LHCN-M2 (cell line): ENCODE measurements at regions not wholly inside any gene's neighbourhood (a gene's known extent, or its start where the extent isn't known, plus 50 kb on each side); places are given as distances from the start of the nearest gene placed in this dataset.
"Not testable (repeated sequence)": the region's sequence is repeated elsewhere in the genome, so short reads cannot be mapped to it uniquely, and the experiment has no call there.

ENCODE experiments used
- DNase-seq: peaks from one replicate; pipeline ENCODE4 v3.0.0-alpha.2; 2012; ENCODE audit warnings: low read depth

GRCh38 chr1:187947359-187947758 is 1118.6 kb downstream of the PLA2G4A start:
- DNase-seq, result no peak

GRCh38 chr1:187948170-187948794 is 1119.5 kb downstream of the PLA2G4A start:
- DNase-seq, result no peak

- DNase-seq, result no peak
Measured at GRCh38 chr1:187949567-187949966, 1120.8 kb downstream of the PLA2G4A start.

GRCh38 chr1:187951817-187952216 is 1123.1 kb downstream of the PLA2G4A start:
- DNase-seq, result no peak

GRCh38 chr1:187952446-187952845 is 1123.7 kb downstream of the PLA2G4A start:
- DNase-seq, result no peak

GRCh38 chr1:187956975-187957374 is 1128.2 kb downstream of the PLA2G4A start:
- no peak for DNase-seq

GRCh38 chr1:187958207-187958606 is 1129.5 kb downstream of the PLA2G4A start:
- DNase-seq, result no peak

GRCh38 chr1:187959062-187959461 is 1130.3 kb downstream of the PLA2G4A start:
- no peak for DNase-seq

GRCh38 chr1:187960125-187960638 is 1131.4 kb downstream of the PLA2G4A start:
- no peak for DNase-seq

GRCh38 chr1:187961895-187962294 is 1133.1 kb downstream of the PLA2G4A start:
- no peak for DNase-seq

GRCh38 chr1:187971851-187972250 is 1143.1 kb downstream of the PLA2G4A start:
- no peak for DNase-seq

- DNase-seq, result peak; percentile 12
Measured at GRCh38 chr1:187977298-187977697, 1148.5 kb downstream of the PLA2G4A start.

GRCh38 chr1:187985145-187985896 is 1156.6 kb downstream of the PLA2G4A start:
- peak; percentile 14 for DNase-seq

- DNase-seq, result peak; percentile 36
Measured at GRCh38 chr1:187985897-187986654, 1157.3 kb downstream of the PLA2G4A start.

- no peak for DNase-seq
Measured at GRCh38 chr1:187987236-187987776, 1158.6 kb downstream of the PLA2G4A start.

GRCh38 chr1:187991944-187992343 is 1163.2 kb downstream of the PLA2G4A start:
- no peak for DNase-seq

- no peak for DNase-seq
Measured at GRCh38 chr1:187996780-187997179, 1168.0 kb downstream of the PLA2G4A start.

GRCh38 chr1:187999973-188000372 is 1171.2 kb downstream of the PLA2G4A start:
- DNase-seq, result no peak

- not testable (repeated sequence) for DNase-seq
Measured at GRCh38 chr1:188003687-188004086, 1174.9 kb downstream of the PLA2G4A start.

- no peak for DNase-seq
Measured at GRCh38 chr1:188004849-188005248, 1176.1 kb downstream of the PLA2G4A start.

GRCh38 chr1:188006354-188006753 is 1177.6 kb downstream of the PLA2G4A start:
- DNase-seq, result peak; percentile 19
